HepG2 (cell line): ENCODE measurements at regions not wholly inside any gene's neighbourhood (a gene's known extent, or its start where the extent isn't known, plus 50 kb on each side); places are given as distances from the start of the nearest gene placed in this dataset.

Source experiments
- ATAC-seq: fragments of 200-7000 bp; cut with Tn5 transposase; 3 replicates; pipeline ENCODE4 v1.9.1; 2020; ENCODE audit warnings: mild to moderate bottlenecking, moderate library complexity
- BruUV-seq: library from RNA; stranded (reverse); fragments of 400-500 nt; replicated peaks from 2 replicates; lab custom pipeline; 2021; lab: Mats Ljungman, UMichigan
- CTCF ChIA-PET: fragments of 300-600 bp; formaldehyde crosslinking; extraction: SDS; loops from one replicate; lab custom pipeline; 2021; ENCODE audit warnings: low total read pairs, inconsistent platforms, low intra/inter-chr PET ratio; lab: Yijun Ruan, JAX
- POLR2A ChIA-PET: fragments of 350-600 bp; sonication (Branson Sonifier 250); formaldehyde crosslinking; loops from one replicate; lab custom pipeline; 2020; ENCODE audit warnings: antibody characterized with exemption, inconsistent platforms; lab: Yijun Ruan, JAX
- DNase-seq: peaks from one replicate; pipeline ENCODE4 v3.0.0-alpha.2; 2015; ENCODE audit warnings: low spot score
- FAIRE-seq: peaks from 3 replicates; lab custom pipeline; 2011; peaks lifted over from hg19 to GRCh38; lab: Jason Lieb, UNC
- H2AFZ ChIP-seq: one replicate; pipeline ENCODE4 v1.6.1; 2011; ENCODE audit warnings: low read length, inconsistent platforms
- H3K27ac ChIP-seq: fragments of 300-600 bp; 3 replicates; pipeline ENCODE4 v1.8.0; 2011; ENCODE audit warnings: mixed run types, mild to moderate bottlenecking, mixed read lengths, low read length, inconsistent platforms; ENCODE audit not compliant: insufficient read depth; ENCODE audit errors: extremely low read length
- H3K27me3 ChIP-seq, 2 experiments: fragments of 200-600 bp in 1 of 2; 2 replicates in 1 of 2; 3 replicates in 1 of 2; pipeline versions ENCODE4 v1.6.0 to v1.8.0; 2011; ENCODE audit warnings: low read length in 2 of 2, mild to moderate bottlenecking in 2 of 2, moderate library complexity in 2 of 2, inconsistent platforms in 1 of 2; ENCODE audit not compliant: insufficient read depth in 2 of 2, control insufficient read depth in 1 of 2
- H3K36me3 ChIP-seq, 2 experiments: fragments of 200-600 bp in 1 of 2; replicated peaks in 1 of 2; 2 replicates in 1 of 2; 3 replicates in 1 of 2; pipeline versions ENCODE4 v1.5.1 to v1.8.0; 2011; ENCODE audit warnings: low read length in 2 of 2, inconsistent platforms in 1 of 2; ENCODE audit not compliant: insufficient read depth in 2 of 2, control insufficient read depth in 1 of 2
- H3K4me1 ChIP-seq: 2 replicates; pipeline ENCODE4 v1.5.1; 2012; ENCODE audit warnings: low read length, inconsistent platforms; ENCODE audit not compliant: insufficient read depth
- H3K4me2 ChIP-seq: 2 replicates; pipeline ENCODE4 v1.6.0; 2011; ENCODE audit warnings: low read depth, low read length, inconsistent platforms
- H3K4me3 ChIP-seq, 3 experiments: fragments of 200-600 bp in 1 of 3; sonication (generic), shearing (Covaris generic) in 1 of 3; replicated peaks in 1 of 3; 2 replicates each; pipeline ENCODE4 v1.5.1; 2011 to 2016; ENCODE audit warnings: low read length in 3 of 3, inconsistent platforms in 2 of 3, low read depth in 2 of 3, mild to moderate bottlenecking in 2 of 3, control low read depth in 1 of 3, mixed read lengths in 1 of 3; ENCODE audit not compliant: insufficient read depth in 1 of 3
- H3K79me2 ChIP-seq: one replicate; pipeline ENCODE4 v1.6.1; 2011; ENCODE audit warnings: low read length, inconsistent platforms; ENCODE audit not compliant: insufficient read depth
- H3K9ac ChIP-seq: 2 replicates; pipeline ENCODE4 v1.6.0; 2011; ENCODE audit warnings: mild to moderate bottlenecking, low read depth, low read length, inconsistent platforms; ENCODE audit not compliant: insufficient read depth
- H3K9me3 ChIP-seq: 2 replicates; pipeline ENCODE4 v1.5.1; 2012; ENCODE audit warnings: mild to moderate bottlenecking, low read length
- H4K20me1 ChIP-seq: 2 replicates; pipeline ENCODE4 v1.6.0; 2011; ENCODE audit warnings: inconsistent platforms, mild to moderate bottlenecking, low read length, moderate library complexity; ENCODE audit not compliant: insufficient read depth
- DPF2 ChIP-seq: sonication (generic); formaldehyde crosslinking; IDR thresholded peaks from 2 replicates; pipeline ENCODE4 v1.4.0; 2020; ENCODE audit warnings: mild to moderate bottlenecking, low read depth, missing genetic modification reagents, borderline replicate concordance
- MXI1 ChIP-seq: IDR thresholded peaks from 3 replicates; pipeline ENCODE4 v1.6.1; 2012; ENCODE audit warnings: low read depth, low read length, inconsistent platforms, borderline replicate concordance
- NR2F2 ChIP-seq: IDR thresholded peaks from 2 replicates; pipeline ENCODE4 v1.6.1; 2012; ENCODE audit warnings: low read depth, inconsistent platforms, borderline replicate concordance
- ZBTB7B ChIP-seq: sonication (generic); formaldehyde crosslinking; IDR thresholded peaks from 2 replicates; pipeline ENCODE4 v1.4.0; 2020; ENCODE audit warnings: missing genetic modification reagents
- ZNF44 ChIP-seq: sonication (generic); formaldehyde crosslinking; IDR thresholded peaks from 2 replicates; pipeline ENCODE4 v1.5.1; 2020; ENCODE audit warnings: mild to moderate bottlenecking, missing genetic modification reagents
- ZNF615 ChIP-seq: sonication (generic); formaldehyde crosslinking; IDR thresholded peaks from 2 replicates; pipeline ENCODE4 v1.5.0; 2020; ENCODE audit warnings: mild to moderate bottlenecking, missing genetic modification reagents, borderline replicate concordance
- ZZZ3 ChIP-seq: sonication (generic); formaldehyde crosslinking; IDR thresholded peaks from 2 replicates; pipeline ENCODE4 v1.4.0; 2020; ENCODE audit warnings: missing genetic modification reagents, mild to moderate bottlenecking, borderline replicate concordance
- WGBS: methylation state at CpG from one replicate; pipeline ENCODE4 v1.1.6; 2017; ENCODE audit warnings: low lambda C conversion rate; 5-methylcytosine and 5-hydroxymethylcytosine counted together
- in situ Hi-C: cut with HindIII; loops from 2 replicates; pipeline ENCODE4 v1.10.0; 2017; ENCODE audit warnings: low pct_unique_long_range_greater_than_20kb; ENCODE audit not compliant: extremely low pct_ligation_motif_present
- intact Hi-C: fragments of 100-400 bp; cut with micrococcal nuclease; formaldehyde crosslinking; loops from one replicate; pipeline ENCODE4 v1.10.0; 2022; ENCODE audit not compliant: unreplicated experiment
- TF ChIP-seq, protein P1 (sequence below): IDR thresholded peaks from 2 replicates; pipeline ENCODE4 v1.6.1; 2012; ENCODE audit warnings: inconsistent platforms
- TF ChIP-seq, protein P2 (sequence below): sonication (generic); formaldehyde crosslinking; IDR thresholded peaks from 2 replicates; pipeline ENCODE4 v1.4.0; 2020; ENCODE audit warnings: mild to moderate bottlenecking, missing genetic modification reagents
- TF ChIP-seq, protein P3 (sequence below): sonication (generic); formaldehyde crosslinking; IDR thresholded peaks from 2 replicates; pipeline ENCODE4 v1.4.0; 2020; ENCODE audit warnings: missing genetic modification reagents
- TF ChIP-seq, protein P4 (sequence below): sonication (generic); formaldehyde crosslinking; IDR thresholded peaks from 2 replicates; pipeline ENCODE4 v1.4.0; 2020; ENCODE audit warnings: missing genetic modification reagents, mild to moderate bottlenecking, borderline replicate concordance
- TF ChIP-seq, protein P5 (sequence below): sonication (generic); formaldehyde crosslinking; IDR thresholded peaks from 2 replicates; pipeline ENCODE4 v1.8.0; 2022; ENCODE audit warnings: mild to moderate bottlenecking, missing genetic modification reagents, moderate library complexity

DNA sequence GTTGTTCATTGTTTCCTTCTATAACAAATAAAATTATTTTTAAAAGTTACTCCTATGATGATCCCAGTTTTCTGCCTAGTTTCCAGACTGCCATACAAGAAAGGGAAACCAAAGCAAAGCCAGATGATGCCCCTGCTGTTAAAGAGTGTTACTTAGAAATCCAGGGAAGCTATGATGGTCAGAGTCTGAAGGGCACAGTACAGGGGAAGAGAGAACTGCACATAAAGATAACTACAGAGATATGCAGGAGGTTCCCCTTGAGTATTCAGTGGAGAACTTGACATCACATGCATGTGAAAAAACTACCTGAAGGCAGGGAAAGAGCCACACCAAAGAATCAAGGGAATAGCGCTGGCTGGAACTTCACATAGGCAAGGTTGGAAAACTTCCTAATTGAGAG is 494.2 kb upstream of the FSTL5 start:
- ATAC-seq = no peak
- TF ChIP-seq, protein P1, sequence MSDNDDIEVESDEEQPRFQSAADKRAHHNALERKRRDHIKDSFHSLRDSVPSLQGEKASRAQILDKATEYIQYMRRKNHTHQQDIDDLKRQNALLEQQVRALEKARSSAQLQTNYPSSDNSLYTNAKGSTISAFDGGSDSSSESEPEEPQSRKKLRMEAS = no peak
- TF ChIP-seq ZNF615 (no peak), MXI1 (no peak), NR2F2 (no peak), ZNF44 (CRISPR knock-in tag) (no peak), DPF2 (CRISPR knock-in tag) (no peak), ZZZ3 (no peak), ZBTB7B (no peak)
- TF ChIP-seq, protein P2, sequence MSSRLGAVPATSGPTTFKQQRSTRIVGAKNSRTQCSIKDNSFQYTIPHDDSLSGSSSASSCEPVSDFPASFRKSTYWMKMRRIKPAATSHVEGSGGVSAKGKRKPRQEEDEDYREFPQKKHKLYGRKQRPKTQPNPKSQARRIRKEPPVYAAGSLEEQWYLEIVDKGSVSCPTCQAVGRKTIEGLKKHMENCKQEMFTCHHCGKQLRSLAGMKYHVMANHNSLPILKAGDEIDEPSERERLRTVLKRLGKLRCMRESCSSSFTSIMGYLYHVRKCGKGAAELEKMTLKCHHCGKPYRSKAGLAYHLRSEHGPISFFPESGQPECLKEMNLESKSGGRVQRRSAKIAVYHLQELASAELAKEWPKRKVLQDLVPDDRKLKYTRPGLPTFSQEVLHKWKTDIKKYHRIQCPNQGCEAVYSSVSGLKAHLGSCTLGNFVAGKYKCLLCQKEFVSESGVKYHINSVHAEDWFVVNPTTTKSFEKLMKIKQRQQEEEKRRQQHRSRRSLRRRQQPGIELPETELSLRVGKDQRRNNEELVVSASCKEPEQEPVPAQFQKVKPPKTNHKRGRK (CRISPR knock-in tag) = no peak
- TF ChIP-seq, protein P3, sequence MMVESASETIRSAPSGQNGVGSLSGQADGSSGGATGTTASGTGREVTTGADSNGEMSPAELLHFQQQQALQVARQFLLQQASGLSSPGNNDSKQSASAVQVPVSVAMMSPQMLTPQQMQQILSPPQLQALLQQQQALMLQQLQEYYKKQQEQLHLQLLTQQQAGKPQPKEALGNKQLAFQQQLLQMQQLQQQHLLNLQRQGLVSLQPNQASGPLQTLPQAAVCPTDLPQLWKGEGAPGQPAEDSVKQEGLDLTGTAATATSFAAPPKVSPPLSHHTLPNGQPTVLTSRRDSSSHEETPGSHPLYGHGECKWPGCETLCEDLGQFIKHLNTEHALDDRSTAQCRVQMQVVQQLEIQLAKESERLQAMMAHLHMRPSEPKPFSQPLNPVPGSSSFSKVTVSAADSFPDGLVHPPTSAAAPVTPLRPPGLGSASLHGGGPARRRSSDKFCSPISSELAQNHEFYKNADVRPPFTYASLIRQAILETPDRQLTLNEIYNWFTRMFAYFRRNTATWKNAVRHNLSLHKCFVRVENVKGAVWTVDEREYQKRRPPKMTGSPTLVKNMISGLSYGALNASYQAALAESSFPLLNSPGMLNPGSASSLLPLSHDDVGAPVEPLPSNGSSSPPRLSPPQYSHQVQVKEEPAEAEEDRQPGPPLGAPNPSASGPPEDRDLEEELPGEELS = no peak
- TF ChIP-seq, protein P4, sequence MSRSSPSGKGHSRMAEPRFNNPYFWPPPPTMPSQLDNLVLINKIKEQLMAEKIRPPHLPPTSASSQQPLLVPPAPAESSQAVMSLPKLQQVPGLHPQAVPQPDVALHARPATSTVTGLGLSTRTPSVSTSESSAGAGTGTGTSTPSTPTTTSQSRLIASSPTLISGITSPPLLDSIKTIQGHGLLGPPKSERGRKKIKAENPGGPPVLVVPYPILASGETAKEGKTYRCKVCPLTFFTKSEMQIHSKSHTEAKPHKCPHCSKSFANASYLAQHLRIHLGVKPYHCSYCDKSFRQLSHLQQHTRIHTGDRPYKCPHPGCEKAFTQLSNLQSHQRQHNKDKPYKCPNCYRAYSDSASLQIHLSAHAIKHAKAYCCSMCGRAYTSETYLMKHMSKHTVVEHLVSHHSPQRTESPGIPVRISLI = no peak
- TF ChIP-seq, protein P5, sequence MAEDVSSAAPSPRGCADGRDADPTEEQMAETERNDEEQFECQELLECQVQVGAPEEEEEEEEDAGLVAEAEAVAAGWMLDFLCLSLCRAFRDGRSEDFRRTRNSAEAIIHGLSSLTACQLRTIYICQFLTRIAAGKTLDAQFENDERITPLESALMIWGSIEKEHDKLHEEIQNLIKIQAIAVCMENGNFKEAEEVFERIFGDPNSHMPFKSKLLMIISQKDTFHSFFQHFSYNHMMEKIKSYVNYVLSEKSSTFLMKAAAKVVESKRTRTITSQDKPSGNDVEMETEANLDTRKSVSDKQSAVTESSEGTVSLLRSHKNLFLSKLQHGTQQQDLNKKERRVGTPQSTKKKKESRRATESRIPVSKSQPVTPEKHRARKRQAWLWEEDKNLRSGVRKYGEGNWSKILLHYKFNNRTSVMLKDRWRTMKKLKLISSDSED = no peak
- H3K4me3 ChIP-seq = no peak overlapping the region
- WGBS = 71% methylated on average over 1 of the region's 1 CpG
- no peaks in the 10 kb centered on the region for H3K9me3 ChIP-seq
- FAIRE-seq = no peak
- no peaks in the 10 kb centered on the region for H3K27me3 ChIP-seq
- H3K4me2 ChIP-seq = no peak overlapping the region
- ChIA-PET CTCF (no interaction called here), POLR2A (no interaction called here)
- no peaks in the 10 kb centered on the region for H4K20me1 ChIP-seq
- intact Hi-C loops = no loop called here
- no peaks in the 10 kb centered on the region for H3K36me3 ChIP-seq
- no peak overlapping the region for H3K9ac ChIP-seq
- no peaks in the 10 kb centered on the region for H3K4me1 ChIP-seq
- no peak overlapping the region for H3K27ac ChIP-seq
- in situ Hi-C loops = no loop called here
- DNase-seq = no peak
- no peak overlapping the region for H2AFZ ChIP-seq
- BruUV-seq = no TSS peak
- H3K79me2 ChIP-seq = no peaks in the 10 kb centered on the region
